Mammary epithelial cell (primary cell): ENCODE measurements at regions not wholly inside any gene's neighbourhood (a gene's known extent, or its start where the extent isn't known, plus 50 kb on each side); places are given as distances from the start of the nearest gene placed in this dataset.

Source experiments
- CTCF ChIP-seq, 2 donors: IDR thresholded peaks in 1 of 2; conservative IDR thresholded peaks in 1 of 2; 2 replicates each; pipeline ENCODE4 v1.5.1; 2011 to 2012; ENCODE audit warnings: inconsistent platforms in 2 of 2, low read length in 2 of 2, mild to moderate bottlenecking in 2 of 2, control low read depth in 1 of 2, low read depth in 1 of 2; ENCODE audit not compliant: insufficient read depth in 1 of 2; ENCODE audit errors: extremely low read depth in 1 of 2
- EZH2 ChIP-seq: IDR thresholded peaks from 2 replicates; pipeline ENCODE4 v1.6.1; 2012; ENCODE audit warnings: low read length, inconsistent platforms, borderline replicate concordance

- TF ChIP-seq EZH2 (no peak), CTCF (conservative IDR thresholded peaks at IDR 0.05 in 1 of 2, IDR thresholded peaks at IDR 0.05 in 1 of 2; ENCODE audit: extremely low read depth in 1 of 2, insufficient read depth in 1 of 2, low read depth in 1 of 2, low read length in 2 of 2) (no peak)
Measured at GRCh38 chr5:121745407-121745806, 106.3 kb upstream of the FTMT start.
